ENCODE measurements at regions not wholly inside any gene's neighbourhood (a gene's known extent, or its start where the extent isn't known, plus 50 kb on each side); places are given as distances from the start of the nearest gene placed in this dataset.

DNA sequence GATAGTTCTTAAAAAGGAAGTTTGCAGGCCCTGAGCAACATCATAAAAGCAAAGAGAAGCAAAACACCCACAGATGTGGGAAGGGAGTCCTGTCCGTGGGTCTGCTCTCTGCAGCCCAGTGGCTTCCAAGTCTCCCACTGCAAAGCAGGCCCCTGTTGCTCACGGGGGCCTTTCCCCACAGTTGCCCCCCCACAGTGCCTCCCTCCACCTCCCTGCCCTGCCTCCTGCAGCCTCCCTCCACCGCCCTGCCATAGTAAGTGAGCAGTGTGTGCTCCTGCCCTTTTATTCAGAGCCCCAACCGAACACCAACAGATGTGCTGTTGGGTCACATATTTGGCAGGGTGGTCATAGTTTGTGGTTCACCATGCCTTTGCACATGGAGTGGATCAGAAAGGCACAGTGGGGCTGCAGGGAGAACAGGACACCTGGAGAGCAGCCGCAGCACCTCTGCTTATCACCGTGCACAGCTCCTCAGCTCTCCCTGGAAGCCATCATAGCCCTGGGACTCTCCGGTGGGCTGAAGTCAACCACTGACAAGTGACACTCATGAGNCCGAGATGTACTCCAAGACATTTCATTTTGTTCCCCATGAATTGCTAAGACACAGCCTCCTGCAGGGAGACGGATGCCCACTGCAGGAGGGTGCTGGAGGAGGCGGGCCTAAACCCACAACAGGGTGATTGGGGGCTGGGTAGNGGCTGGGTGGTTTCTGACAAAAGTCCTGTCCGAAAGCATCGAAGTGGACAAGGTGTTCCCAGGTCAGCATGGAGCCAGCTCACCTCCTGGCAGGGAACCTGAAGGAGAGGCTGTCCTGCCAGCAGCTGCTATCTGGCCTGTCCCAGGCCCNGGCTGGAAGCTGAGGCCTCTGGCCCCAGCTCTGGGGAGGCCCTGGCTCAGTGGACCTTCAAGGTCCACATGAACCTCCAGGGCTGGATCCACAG, 278.9 kb downstream of the GADD45G start:
- DNase-seq (ENCODE audit: low read depth): no peak

DNA sequence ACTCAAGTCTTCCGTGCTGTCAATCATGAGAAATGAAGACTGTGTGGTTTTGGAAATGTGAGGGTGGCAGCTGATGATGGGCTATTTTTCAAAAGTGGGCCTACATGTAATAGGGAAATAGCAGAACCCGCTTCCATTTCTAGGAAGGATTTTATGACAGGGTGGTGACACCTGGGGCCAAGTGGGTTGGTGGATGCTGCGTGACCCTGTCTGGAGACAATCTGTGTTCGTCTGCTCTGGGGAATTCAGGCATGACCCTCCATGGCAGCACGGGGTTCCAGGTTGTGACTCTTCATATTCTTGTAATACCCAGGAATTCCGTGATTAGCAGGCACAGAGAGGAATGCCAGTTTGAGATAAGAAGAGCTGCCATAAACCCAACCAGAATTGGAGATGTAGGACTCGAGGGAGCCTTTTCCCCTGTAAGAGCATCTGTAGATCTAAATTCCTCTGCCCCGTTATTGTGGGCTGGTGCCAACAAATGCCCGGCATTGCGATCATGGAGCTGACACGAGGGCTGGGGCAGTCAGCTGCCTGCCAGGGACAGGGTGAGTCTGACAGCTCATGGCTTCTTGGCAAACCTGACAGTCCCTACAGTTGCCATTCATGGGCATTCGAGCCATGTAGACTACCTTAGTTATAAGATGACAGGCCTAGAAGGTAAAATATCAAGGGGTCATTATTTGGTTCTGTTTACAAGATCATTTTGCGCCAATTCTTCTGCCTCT, 279.7 kb downstream of the GADD45G start:
- no peak for DNase-seq (ENCODE audit: low read depth)

DNA sequence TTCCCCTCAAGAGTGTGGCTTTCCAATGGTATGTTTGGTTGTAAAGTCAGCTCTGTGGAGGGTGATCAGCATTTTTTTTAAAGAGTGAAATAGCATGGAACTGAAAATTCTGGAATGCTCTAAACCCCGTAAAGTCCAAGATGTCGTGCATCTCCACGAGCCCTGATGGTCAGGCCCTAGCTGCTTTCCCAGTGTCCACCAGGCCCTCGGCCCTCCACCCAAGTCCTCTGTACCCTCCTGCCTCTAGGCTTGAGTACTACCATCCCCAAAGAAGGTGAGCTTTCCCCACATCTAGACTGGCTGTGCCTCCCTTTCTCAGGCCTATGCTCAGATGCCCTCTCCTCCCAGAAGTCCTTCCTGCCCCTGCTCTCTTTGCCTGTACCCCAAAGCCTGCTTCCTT, 280.3 kb downstream of the GADD45G start:
- no peak for DNase-seq (ENCODE audit: low read depth)

DNA sequence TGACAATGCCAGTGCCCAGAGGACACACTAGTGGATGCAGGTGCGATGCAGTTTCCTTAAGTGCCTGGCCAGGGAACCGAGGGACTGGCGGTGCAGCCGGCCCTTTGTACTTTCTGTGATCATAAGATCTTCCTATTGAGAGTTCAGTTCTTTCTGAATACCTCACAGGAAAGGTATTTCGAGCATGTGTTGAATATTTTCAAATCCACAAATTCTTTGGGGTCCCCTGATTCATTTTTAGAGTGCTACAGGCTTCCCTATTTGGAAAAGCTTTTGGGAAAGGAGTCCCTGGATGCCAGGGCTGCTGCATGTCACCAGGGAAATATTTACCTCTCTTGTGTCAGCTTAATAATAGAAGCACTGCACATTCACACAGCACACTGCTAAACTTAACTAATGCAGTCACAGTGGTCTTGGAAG, 281.5 kb downstream of the GADD45G start:
- no peak for DNase-seq (ENCODE audit: low read depth)

DNA sequence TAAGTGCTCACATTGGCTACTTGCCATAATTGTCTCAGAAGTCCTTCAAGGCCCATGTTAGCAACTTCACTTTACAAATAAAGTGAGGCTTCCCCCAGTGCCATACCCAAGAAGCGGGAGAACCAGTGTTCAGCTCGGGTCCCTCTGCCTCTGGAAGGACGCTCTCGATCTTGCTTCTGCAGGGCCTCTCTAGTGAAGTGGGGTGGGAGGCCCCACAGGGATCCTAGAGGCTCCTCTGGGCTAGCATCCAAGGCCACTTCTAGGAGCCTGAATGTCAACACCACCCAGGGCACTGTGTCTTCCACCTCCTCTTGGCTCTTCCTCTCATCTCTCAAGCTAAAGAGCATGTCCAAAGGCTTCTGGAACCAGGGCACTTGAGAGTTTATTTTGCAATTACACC, 282.5 kb downstream of the GADD45G start:
- no peak for DNase-seq (ENCODE audit: low read depth)

DNA sequence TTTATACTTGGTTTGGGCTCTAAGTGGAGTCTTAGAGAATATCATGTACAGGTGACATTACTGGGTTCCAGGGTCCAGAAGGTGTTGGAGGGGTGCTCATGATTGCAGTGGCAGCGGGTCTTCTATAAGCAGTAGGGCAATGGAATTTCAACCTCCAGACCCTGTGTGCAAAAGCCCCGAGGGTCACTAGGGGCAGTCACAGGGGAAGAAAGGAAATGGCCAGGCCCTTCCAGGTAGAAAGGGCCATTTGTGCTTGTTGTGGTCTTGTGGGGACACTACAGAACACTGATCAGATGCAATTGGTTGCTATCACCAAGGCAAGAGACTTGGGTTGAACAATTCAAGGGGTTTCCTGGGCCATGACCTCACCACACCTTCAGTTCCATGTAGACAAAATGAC, 283.4 kb downstream of the GADD45G start:
- DNase-seq (ENCODE audit: low read depth): no peak

DNA sequence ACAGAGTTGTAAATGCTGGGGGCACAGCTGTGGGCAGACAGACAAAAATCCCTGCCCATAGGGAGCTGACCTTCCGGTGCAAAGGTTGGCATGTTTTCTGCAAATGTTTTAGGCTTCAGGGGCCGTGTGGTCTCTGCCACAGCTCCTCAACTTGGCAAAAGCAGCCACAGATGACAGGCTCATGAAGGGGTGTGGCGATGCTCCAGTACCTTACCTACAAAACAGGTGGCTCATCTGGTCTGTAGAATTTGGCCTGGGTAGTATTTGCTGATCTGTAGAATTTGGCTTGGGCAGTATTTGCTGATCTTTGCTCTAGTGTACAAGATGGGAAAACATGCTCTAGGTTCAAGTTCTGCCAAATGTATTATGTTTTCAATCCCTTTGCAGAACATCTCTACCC, 283.9 kb downstream of the GADD45G start:
- DNase-seq (ENCODE audit: low read depth): no peak

DNA sequence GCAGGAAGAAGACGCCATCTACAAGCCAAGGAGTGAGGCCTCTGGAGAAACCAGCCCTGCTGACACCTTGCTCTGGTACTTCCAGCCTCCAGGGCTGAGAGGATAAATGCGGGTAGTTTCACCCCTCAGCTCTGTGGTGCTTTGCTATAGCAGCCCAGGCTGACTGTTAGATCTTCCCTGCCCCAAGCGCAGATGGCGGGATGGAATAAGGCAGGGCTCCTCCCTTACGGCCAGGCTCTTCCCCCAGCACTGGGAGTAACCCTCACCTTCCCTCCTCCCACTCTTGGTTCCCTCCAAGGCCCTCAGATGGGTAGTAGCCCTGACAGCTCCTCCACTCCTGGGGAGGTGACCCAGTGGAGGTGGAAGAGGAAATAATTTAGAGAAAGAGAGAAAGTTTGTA, 285.1 kb downstream of the GADD45G start:
- DNase-seq (ENCODE audit: low read depth): no peak

DNA sequence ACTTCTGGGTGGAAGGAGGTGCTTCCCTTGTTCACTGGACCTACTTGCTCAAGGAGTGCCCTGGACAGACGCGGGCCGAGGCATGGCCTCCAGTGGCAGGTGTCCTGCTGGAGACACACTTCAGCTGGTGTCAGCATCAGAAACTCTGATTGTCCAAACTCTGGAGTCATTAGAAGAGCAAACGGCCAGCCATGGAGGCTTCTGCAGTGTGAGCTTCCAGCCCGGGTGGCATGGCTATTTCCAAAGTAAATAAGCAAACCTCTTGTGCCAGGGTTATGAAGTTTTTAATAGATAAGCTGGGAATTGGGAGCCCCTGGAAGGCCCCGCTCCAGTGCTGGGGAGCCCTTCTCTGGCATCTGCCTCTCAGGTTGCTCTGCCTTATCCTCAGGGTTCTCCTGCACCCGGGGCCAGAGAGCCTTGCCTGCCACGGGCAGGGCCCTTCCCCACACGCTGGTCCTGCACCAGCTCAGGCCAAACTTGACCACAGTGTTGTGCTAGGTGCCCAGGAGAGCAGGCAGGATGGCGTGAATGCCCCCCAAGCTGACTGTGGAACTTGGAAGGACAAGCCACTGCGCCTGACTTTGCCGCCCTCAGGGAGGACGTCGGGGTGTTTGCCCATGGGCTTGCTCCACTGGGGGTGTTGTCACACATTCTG, 285.6 kb downstream of the GADD45G start:
- no peak for DNase-seq (ENCODE audit: low read depth)

DNA sequence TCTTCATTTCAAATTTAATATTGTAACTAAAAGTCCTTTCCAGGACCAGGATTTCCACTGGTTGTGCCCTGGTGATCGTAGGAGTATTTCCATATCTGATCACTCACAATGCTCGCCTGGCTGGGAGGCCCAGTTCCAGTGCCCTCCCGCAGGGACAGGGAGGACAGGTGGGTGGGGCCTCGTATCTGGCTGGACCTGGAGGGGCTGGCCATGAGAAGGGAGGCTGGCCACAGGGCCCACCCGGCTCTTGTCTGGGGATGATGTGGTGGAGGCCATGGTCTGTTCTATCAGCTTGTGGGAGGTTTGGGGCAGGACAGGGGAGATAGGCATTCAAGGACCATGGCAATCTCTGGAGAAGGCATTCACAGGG, 286.4 kb downstream of the GADD45G start:
- no peak for DNase-seq (ENCODE audit: low read depth)

DNA sequence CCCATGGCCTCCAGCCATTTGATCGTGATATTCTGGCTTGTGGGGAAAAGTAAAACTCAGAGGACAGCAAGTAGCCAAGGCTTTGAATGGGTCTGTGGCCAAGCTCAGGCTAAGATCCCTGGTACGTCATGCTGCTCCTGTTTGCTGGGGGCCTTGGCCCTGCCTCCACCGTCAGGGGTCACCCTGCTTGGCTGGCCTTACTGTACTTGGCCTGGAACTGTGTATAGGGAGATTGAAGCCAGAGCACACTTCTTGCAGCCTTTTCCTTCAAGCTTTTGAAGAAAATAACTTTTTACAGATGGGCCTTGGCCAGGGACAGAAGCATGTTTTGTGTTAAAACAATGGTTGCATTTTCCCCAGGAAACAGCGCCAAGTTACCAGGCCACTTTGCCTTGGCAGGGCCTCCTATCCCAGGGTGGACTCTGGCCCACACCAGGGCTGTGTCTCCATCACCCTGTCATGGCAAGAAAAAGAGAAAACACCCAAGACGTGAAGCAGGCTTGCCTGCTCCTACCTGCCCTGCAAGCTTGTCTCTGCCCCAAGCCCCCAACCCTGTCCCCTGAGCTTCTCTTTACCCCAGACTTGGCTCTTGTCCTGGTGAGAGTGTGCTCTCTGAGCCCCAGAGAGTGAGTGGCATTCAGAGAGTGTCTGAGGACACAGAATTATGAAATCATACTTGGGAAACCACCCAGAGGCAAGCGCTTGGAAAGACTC, 286.9 kb downstream of the GADD45G start:
- DNase-seq (ENCODE audit: low read depth): no peak

DNA sequence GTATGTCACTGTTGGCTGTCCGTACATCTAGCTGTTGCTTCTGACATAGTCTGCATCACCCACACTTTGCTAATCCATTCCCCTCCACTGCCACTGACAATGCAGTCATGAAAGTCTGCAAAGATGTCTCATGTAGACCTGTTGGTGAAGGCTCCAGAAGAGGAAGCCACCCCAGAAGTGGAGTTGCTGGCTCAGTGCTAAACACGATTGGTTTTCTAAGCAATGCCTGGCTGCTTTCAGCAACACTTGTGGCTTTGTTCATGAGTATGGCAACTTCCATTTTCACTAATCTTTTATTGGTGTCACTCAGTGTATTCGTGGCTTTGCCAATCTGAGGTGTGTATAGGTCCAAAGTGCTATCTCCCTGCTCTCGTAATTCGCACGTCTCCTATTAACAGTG, 288.1 kb downstream of the GADD45G start:
- DNase-seq (ENCODE audit: low read depth): no peak

DNA sequence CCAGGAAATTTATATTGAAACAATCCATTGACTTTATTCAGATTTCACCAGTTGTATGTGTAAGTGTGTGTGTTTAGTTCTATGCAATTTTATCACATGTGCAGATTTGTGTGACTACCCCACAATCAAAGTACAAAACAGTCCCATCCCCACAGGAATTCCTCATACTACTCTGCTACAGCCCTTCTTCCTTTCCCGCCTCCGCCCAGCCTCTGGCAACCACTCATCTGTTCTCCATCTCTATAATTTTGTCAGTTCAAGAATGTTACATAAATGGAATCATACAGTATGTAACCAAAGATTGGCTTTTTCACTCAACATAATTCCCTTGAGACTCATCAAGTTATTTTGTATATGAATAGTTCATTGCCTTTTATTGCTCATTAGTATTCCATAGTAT, 289.1 kb downstream of the GADD45G start:
- no peak for DNase-seq (ENCODE audit: low read depth)

DNA sequence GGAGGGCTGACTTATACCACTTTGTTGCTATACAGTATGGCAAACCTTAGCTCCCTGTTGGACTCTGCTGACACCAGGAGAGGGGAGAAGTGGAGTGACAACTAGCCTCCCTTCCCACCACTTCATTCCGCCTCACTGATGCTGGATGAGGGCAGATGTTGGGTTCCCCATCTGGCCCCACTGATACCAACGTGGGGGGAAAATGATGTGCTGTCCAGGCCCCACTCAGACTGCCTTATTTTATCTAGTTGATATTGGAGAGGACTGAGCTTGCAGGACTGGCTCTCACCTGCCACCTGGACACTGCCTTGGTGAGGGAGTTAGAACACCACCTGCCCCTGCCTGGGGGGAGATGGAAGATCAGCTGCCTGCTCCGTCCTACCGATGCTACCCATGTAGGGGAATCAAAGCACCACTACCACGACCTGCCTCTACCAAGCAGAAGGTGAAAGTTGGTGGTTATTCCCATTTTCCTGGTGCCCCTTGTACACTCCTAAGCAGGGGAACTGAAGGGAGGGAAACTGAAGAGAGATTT, 292.1 kb downstream of the GADD45G start:
- DNase-seq (ENCODE audit: low read depth): no peak

DNA sequence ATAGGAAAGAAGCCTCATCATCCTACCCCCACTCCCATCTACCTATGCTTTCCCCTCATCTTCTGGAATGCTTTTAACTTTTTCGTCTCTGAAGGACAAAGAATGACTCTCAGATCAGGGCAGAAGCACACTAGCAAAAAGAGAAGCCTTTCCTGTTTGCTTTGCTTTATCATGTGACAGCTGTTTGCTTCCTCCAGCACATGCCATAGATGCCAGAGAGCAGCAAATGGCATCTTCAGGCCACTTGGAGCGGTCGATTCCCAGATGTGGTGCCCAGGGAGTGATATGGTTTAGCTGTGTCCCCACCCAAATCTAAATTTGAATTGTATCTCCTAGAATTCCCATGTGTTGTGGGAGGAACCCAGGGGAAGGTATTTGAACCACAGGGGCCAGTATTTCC, 294.8 kb downstream of the GADD45G start:
- no peak for DNase-seq (ENCODE audit: low read depth)

DNA sequence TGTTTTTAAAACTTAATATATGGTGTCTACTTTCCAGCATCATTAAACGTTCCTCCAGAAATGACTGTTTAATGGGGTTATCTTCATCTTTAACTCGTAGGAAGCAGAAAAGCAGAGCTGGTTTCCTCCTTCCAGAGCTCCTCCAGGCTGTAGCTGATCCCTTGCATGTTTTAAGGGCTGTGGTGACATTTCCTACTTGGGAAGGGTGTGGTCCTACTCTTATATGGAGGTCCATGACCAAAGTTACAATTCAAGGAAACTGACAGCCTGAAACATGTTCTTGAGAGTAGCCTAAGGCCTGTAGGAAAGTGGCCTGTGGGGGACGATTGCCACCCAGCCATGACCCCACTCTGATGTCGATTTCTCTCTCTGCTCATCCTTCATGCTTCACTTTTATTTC, 297.1 kb downstream of the GADD45G start:
- DNase-seq (ENCODE audit: low read depth): no peak

DNA sequence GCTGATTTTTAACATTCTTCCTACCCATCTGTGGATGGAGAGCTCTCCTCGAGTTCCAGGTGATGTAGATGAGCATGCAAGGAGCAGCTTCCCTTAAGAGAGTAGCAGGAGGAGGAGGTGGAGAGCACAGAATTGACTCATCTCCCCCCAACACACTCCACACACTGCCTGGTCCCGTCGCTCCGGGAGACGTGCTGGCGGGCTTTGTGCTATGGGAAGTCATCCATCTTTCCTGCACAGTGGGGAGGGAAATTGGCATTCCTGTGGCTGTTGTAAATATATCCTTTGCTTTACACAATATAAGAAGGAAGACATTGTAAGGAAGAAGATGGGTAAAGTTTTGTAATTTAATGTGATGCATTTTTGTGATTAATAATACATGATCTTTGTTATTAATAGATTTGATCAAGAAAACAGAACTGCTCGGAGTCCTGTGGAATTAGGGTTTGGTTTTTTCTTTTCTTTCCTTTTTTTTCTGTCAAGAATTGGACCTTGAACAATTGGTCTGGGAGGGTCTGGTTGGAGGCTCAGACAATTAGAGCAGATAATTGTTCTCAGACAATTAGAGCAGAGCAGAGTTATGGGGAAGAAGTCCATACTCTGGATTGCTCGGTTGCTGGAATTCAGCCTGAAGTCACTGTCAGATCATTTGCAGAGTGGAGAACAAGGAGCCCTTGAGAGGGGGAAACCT, 297.8 kb downstream of the GADD45G start:
- peak; percentile 22 for DNase-seq (ENCODE audit: low read depth)

DNA sequence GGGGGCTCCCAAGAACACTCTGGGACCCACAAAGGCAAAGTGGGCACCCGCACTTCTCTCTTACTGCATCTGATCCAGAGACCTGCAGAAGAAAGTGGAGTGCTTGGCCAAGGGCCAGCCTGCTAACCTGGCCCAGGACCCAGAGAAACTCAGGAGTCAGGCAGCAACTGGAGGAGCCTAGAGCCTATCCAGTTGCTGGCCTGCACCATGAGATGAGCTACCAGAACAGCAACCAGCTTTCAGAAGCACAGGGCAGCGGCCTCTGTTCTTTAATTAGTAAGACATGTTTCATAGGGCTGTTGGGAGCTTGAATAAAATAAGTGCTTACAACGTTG, 298.3 kb downstream of the GADD45G start:
- no peak for DNase-seq (ENCODE audit: low read depth)

DNA sequence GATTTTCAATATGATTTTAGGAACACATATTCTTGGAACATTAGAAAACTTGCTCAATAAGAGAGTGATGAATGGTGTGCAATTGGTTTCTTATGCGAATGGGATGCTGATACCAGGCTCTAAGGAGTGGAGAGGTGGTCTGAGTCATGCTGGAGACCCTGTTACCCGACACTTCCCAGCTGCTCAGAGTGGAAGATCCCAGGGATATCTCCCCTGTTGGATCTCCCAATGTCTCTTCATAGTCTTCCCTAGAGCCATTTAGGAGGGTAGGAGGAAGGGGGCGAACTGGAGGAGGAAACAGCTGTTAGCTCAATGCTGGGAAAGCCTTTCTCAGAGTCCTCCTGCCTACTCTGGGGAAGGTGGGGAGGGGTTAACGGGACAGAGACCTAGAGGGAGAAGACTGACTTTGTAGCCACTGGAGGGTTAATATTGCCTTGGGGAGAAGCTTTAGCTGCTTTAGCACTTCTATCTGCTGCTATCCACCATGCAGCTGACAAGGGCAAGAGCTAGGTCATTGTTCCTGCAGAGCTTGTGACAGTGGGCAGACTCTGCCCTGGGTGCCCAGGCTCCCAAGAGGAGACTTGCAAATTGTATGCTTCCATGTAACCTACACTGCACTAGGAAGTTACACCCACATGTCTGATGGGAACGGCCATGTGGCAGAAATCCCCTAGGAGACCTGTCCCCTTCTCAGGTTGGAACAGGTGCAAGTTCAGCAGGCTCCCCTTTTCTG, 301.0 kb downstream of the GADD45G start:
- DNase-seq (ENCODE audit: low read depth): no peak

DNA sequence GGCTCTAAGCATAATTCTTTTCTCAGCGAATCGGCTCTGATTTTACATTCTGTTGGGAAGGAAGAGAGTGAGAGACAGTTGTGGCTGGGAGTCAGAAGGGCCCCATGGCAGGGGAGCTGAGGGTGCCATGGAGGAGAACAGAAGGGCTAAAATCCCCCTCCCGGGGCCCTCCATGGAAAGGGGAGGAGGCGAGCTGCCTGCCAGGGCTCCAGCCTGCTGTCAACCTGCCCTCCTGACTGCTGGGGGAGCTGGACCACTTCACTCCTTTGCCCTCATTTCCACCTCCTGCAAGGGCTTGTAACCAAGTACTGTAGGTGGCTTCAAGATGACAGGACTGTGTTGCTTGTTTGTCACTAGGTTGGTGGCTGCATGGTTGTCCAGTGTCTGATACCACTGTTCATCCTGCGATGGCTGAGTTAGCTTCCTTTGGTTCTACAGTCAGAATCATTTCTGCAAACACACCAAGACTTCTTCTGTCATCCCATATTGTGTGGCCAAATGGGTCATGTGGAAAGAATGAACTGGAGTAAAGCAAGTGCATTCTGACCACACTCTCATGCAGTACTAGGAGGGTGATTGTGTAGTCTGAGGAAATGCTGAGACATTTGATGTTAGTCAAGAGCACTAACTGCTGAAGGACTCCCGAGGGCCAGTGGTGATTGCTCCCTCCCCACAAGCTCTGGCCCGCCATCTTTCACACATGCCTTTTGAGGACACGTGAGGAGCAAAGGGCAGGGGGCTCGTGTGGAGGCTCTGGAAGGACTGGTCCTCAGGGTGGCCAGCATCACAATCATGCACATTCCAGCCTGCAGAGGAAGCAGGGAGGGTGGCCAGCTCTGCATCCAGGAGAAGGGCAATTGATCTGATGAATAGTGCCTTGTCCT, 307.2 kb downstream of the GADD45G start:
- peak; percentile 9 for DNase-seq (ENCODE audit: low read depth)

Measured in GM04503 (cell line).